ENCODE measurements at regions not wholly inside any gene's neighbourhood (a gene's known extent, or its start where the extent isn't known, plus 50 kb on each side); places are given as distances from the start of the nearest gene placed in this dataset.

- no peak for DNase-seq (ENCODE audit: low spot score in 2 of 2, unreplicated experiment in 2 of 2)
- H3K9me3 Mint-ChIP-seq, result no peaks in the 10 kb centered on the region
Observed at GRCh38 chr7:21326241-21326640, 101.6 kb upstream of the SP4 start.

DNA sequence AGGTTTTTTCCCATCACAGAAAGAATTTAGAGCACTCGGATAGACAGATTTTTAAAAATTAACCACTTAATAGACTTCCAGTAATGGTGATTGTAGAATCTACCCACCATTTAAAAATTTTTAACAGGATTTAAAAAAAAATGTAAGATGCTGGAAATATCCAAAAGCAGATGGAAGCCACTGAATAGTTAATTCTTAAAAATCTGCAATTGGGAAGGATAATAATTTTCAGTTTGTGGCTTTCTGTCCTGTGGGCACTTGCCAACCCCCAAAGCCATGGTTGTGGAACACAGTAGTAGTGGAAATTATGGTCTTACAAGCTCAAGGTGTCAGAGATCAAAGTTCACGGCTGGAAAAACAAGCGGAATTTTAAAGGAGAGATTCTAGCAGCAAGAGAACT, 101.0 kb upstream of the SP4 start:
- Mint-ChIP-seq H3K9me3 (no peaks in the 10 kb centered on the region), H3K27ac (no peak overlapping the region), H3K4me3 (no peak overlapping the region), H3K4me1 (no peaks in the 10 kb centered on the region), H3K36me3 (no peaks in the 10 kb centered on the region), H3K27me3 (ENCODE audit: low read depth) (peaks cover 53% of the 10 kb centered on the region)
- DNase-seq (ENCODE audit: low spot score in 2 of 2, unreplicated experiment in 2 of 2), result no peak
- TF ChIP-seq, protein P1, sequence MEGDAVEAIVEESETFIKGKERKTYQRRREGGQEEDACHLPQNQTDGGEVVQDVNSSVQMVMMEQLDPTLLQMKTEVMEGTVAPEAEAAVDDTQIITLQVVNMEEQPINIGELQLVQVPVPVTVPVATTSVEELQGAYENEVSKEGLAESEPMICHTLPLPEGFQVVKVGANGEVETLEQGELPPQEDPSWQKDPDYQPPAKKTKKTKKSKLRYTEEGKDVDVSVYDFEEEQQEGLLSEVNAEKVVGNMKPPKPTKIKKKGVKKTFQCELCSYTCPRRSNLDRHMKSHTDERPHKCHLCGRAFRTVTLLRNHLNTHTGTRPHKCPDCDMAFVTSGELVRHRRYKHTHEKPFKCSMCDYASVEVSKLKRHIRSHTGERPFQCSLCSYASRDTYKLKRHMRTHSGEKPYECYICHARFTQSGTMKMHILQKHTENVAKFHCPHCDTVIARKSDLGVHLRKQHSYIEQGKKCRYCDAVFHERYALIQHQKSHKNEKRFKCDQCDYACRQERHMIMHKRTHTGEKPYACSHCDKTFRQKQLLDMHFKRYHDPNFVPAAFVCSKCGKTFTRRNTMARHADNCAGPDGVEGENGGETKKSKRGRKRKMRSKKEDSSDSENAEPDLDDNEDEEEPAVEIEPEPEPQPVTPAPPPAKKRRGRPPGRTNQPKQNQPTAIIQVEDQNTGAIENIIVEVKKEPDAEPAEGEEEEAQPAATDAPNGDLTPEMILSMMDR (IDR thresholded peaks at IDR 0.05; ENCODE audit: unreplicated experiment), result no peak

More at GRCh38 chr7:21326241-21326640, 101.6 kb upstream of the SP4 start:
- TF ChIP-seq, protein P1 (IDR thresholded peaks at IDR 0.05; ENCODE audit: unreplicated experiment), result no peak
- peaks cover 55% of the 10 kb centered on the region for H3K27me3 Mint-ChIP-seq (ENCODE audit: low read depth)
- no peaks in the 10 kb centered on the region for H3K4me1 Mint-ChIP-seq
- H3K4me3 Mint-ChIP-seq, result no peak overlapping the region
- no peak overlapping the region for H3K27ac Mint-ChIP-seq
- H3K36me3 Mint-ChIP-seq, result no peaks in the 10 kb centered on the region

DNA sequence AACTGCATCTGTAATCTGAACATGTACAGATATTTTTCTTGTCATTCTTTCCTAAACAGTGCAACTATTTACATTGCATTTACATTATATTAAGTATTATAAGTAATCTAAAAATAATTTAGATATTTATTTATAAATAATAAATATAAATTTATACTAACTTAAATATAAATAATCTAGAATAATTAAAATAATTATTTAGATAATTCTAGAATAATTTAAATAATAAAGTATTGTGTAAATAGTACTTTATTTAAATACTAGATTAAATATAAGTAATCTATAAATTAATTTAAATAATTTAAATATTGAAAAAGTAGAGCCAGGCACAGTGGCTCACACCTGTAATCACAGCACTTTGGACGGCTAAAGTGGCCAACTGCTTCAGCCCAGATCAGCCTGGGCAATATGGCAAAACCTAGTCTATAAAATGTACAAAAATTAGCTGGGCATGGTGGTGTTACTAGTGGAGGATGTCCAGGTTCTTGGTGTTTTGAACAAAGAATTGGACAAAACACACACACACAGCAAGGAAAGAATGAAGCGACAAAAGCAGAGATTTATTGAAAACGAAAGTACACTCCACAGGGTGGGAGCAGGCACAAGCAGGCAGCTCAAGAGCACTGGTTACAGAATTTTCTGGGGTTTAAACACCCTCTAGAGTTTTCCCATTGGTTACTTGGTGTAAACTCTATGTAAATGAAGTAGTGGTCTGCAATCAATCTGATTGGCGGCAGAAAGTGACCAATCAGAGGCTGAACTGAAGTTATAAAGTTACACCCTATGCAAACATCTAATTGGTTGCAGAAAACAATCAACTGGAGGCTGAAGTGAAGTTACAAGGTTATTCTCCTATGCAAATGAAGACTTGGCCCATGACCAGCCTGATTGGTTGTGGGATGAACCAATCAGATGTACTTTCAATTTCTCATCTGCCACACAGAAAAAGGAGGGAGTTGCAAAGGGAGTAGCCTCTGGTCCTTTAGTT, 100.2 kb upstream of the SP4 start:
- no peaks in the 10 kb centered on the region for H3K36me3 Mint-ChIP-seq
- H3K27me3 Mint-ChIP-seq (ENCODE audit: low read depth), result peaks cover 50% of the 10 kb centered on the region
- TF ChIP-seq, protein P1 (IDR thresholded peaks at IDR 0.05; ENCODE audit: unreplicated experiment), result no peak
- H3K27ac Mint-ChIP-seq, result no peak overlapping the region
- no peaks in the 10 kb centered on the region for H3K9me3 Mint-ChIP-seq
- H3K4me1 Mint-ChIP-seq, result no peaks in the 10 kb centered on the region
- no peak for DNase-seq (ENCODE audit: low spot score in 2 of 2, unreplicated experiment in 2 of 2)
- no peak overlapping the region for H3K4me3 Mint-ChIP-seq

DNA sequence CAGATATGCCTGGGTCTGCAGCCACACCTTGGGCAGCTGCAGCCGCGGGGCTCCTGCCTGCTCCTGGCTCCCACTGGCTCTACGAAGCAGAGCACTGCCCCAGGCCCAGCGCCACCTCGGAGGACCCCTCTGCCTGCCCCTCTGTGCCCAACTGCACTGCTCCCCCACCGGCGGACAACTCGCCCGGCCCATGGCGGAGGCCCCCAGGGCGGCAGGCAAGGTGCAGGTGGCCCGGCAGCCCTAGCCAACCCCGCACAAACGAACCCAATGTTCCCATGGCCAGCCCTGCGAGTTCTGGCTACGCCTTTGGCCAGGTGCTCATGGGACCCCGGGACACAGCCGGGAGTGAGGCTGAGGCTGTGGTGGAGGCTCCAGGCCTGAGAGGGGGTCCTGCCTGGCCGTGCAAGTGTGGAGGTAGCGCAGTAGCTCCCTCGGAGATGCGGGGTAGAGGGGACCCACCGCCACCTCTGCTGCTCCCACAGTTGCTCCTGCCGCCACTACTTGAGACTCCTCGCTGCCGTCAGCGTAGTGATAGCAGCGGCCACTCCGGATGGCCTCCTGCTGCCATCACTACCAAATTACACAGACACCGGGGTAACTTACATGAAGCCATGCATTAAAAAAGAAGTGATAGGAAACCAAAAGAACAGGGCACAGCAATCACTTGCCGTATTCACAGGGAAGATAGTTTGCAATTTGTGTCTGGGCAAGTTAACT, 97.3 kb upstream of the SP4 start:
- Mint-ChIP-seq H3K27ac (no peak overlapping the region), H3K27me3 (ENCODE audit: low read depth) (peaks cover 27% of the 10 kb centered on the region), H3K4me3 (no peak overlapping the region), H3K4me1 (no peaks in the 10 kb centered on the region), H3K36me3 (no peaks in the 10 kb centered on the region), H3K9me3 (no peaks in the 10 kb centered on the region)
- TF ChIP-seq, protein P1 (IDR thresholded peaks at IDR 0.05; ENCODE audit: unreplicated experiment), result no peak
- DNase-seq (ENCODE audit: low spot score in 2 of 2, unreplicated experiment in 2 of 2), result no peak

DNA sequence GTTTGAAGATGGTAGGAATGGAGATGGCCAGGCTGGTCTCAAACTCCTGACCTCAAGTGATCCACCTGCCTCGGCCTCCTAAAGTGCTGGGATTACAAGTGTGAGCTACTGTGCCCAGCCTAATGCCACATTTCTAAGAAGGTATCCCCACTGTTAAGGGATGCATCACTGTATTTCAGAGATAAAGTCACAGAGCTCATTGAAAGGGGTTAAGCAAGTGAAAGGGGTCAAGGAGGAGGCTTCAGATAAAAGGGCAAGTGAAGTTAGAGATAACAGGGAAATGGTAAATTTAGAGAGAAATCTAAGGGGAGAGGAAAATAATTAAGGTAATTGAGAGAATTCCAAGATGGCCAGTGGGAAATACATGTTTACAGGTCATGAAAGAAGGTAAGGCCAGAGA, 93.0 kb upstream of the SP4 start:
- Mint-ChIP-seq H3K9me3 (peaks cover 1% of the 10 kb centered on the region), H3K27me3 (ENCODE audit: low read depth) (peaks cover 14% of the 10 kb centered on the region), H3K27ac (no peak overlapping the region)

More for the DNA sequence above, 93.0 kb upstream of the SP4 start:
- H3K4me3 Mint-ChIP-seq, result no peak overlapping the region
- no peaks in the 10 kb centered on the region for H3K4me1 Mint-ChIP-seq
- H3K36me3 Mint-ChIP-seq, result no peaks in the 10 kb centered on the region
- TF ChIP-seq, protein P1 (IDR thresholded peaks at IDR 0.05; ENCODE audit: unreplicated experiment), result no peak
- DNase-seq (ENCODE audit: low spot score in 2 of 2, unreplicated experiment in 2 of 2), result no peak
